A673 (cell line): ENCODE measurements at regions not wholly inside any gene's neighbourhood (a gene's known extent, or its start where the extent isn't known, plus 50 kb on each side); places are given as distances from the start of the nearest gene placed in this dataset.

Experiments used
- EZH2 ChIP-seq: fragments of 200-600 bp; sonication (generic); IDR thresholded peaks from 2 replicates; pipeline ENCODE4 v1.6.1; 2017; ENCODE audit warnings: borderline replicate concordance, low read depth, mild to moderate bottlenecking, mixed read lengths, antibody characterized with exemption, low read length; ENCODE audit not compliant: poor library complexity, severe bottlenecking
- TF ChIP-seq, protein P1 (sequence below): fragments of 300-800, 200-600 bp; sonication (generic); conservative IDR thresholded peaks from 2 replicates; pipeline ENCODE4 v1.5.1; 2017; ENCODE audit warnings: low read depth, mild to moderate bottlenecking, antibody characterized with exemption, low read length, moderate library complexity, mixed read lengths

DNA sequence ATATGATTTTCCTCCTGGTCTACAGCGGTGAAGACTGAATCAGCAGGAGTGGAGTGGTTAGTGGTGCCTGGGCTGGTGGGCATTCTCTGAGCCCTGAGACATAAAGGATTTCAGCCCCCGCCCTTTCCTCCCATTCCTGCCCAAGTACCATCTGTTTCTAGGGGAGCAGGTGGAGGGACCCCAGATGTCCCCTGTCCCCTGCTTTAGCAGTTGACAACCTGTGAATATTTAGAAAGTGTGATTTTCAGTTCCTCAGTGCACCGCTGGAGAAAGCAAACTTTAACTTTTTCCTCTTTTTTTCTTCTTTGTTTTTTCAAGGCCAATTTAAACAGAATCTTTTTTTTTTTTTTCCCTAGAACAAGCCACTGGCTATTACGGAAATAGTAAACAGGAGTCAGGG lies 163.8 kb upstream of the MYL2 start:
- TF ChIP-seq, protein P1, sequence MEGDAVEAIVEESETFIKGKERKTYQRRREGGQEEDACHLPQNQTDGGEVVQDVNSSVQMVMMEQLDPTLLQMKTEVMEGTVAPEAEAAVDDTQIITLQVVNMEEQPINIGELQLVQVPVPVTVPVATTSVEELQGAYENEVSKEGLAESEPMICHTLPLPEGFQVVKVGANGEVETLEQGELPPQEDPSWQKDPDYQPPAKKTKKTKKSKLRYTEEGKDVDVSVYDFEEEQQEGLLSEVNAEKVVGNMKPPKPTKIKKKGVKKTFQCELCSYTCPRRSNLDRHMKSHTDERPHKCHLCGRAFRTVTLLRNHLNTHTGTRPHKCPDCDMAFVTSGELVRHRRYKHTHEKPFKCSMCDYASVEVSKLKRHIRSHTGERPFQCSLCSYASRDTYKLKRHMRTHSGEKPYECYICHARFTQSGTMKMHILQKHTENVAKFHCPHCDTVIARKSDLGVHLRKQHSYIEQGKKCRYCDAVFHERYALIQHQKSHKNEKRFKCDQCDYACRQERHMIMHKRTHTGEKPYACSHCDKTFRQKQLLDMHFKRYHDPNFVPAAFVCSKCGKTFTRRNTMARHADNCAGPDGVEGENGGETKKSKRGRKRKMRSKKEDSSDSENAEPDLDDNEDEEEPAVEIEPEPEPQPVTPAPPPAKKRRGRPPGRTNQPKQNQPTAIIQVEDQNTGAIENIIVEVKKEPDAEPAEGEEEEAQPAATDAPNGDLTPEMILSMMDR, result no peak
- TF ChIP-seq EZH2, result no peak
